Astrocyte (in vitro differentiated cells and primary cell): ENCODE measurements at regions not wholly inside any gene's neighbourhood (a gene's known extent, or its start where the extent isn't known, plus 50 kb on each side); places are given as distances from the start of the nearest gene placed in this dataset.

Source experiments
- DNase-seq: peaks from one replicate; pipeline ENCODE4 v3.0.0-alpha.2; 2010; ENCODE audit warnings: low read depth
- FAIRE-seq: peaks from 2 replicates; lab custom pipeline; 2011; peaks lifted over from hg19 to GRCh38; lab: Jason Lieb, UNC
- H2AFZ ChIP-seq: 2 replicates; pipeline ENCODE4 v1.6.0; 2012; ENCODE audit warnings: low read depth, low read length, inconsistent platforms
- H3K27ac ChIP-seq: 2 replicates; pipeline ENCODE4 v1.5.1; 2011; ENCODE audit warnings: low read depth, low read length, inconsistent platforms
- H3K27me3 ChIP-seq: 2 replicates; pipeline ENCODE4 v1.6.0; 2011; ENCODE audit warnings: low read length, inconsistent platforms; ENCODE audit not compliant: insufficient read depth
- H3K36me3 ChIP-seq: 2 replicates; pipeline ENCODE4 v1.5.1; 2011; ENCODE audit warnings: low read length, inconsistent platforms; ENCODE audit not compliant: insufficient read depth
- H3K4me1 ChIP-seq: 2 replicates; pipeline ENCODE4 v1.5.1; 2011; ENCODE audit warnings: low read length, inconsistent platforms; ENCODE audit not compliant: insufficient read depth
- H3K4me2 ChIP-seq: 2 replicates; pipeline ENCODE4 v1.6.0; 2012; ENCODE audit warnings: low read length, inconsistent platforms
- H3K4me3 ChIP-seq: 2 replicates; pipeline ENCODE4 v1.5.1; 2011; ENCODE audit warnings: low read depth, mild to moderate bottlenecking, low read length, inconsistent platforms; ENCODE audit not compliant: insufficient read depth
- H3K79me2 ChIP-seq: 2 replicates; pipeline ENCODE4 v1.6.0; 2012; ENCODE audit warnings: mild to moderate bottlenecking, low read length, inconsistent platforms; ENCODE audit not compliant: insufficient read depth
- H3K9ac ChIP-seq: 2 replicates; pipeline ENCODE4 v1.6.0; 2012; ENCODE audit warnings: mild to moderate bottlenecking, low read length, inconsistent platforms
- H3K9me3 ChIP-seq: 2 replicates; pipeline ENCODE4 v1.5.1; 2012; ENCODE audit warnings: low read depth, mild to moderate bottlenecking, low read length, inconsistent platforms; ENCODE audit not compliant: insufficient read depth
- H4K20me1 ChIP-seq: 2 replicates; pipeline ENCODE4 v1.6.0; 2012; ENCODE audit warnings: low read length, inconsistent platforms; ENCODE audit not compliant: insufficient read depth
- H3K27ac Mint-ChIP-seq: one replicate; pipeline ENCODE4 v1.8.0; 2021; ENCODE audit warnings: mild to moderate bottlenecking, mixed read lengths; ENCODE audit not compliant: unreplicated experiment
- H3K27me3 Mint-ChIP-seq: one replicate; pipeline ENCODE4 v1.8.0; 2021; ENCODE audit warnings: low read depth, mixed read lengths; ENCODE audit not compliant: unreplicated experiment
- H3K36me3 Mint-ChIP-seq: one replicate; pipeline ENCODE4 v1.8.0; 2021; ENCODE audit warnings: low read depth, mixed read lengths; ENCODE audit not compliant: unreplicated experiment
- H3K4me1 Mint-ChIP-seq: one replicate; pipeline ENCODE4 v1.8.0; 2021; ENCODE audit warnings: low read depth, mixed read lengths; ENCODE audit not compliant: unreplicated experiment
- H3K4me3 Mint-ChIP-seq: one replicate; pipeline ENCODE4 v1.8.0; 2021; ENCODE audit warnings: mild to moderate bottlenecking, moderate library complexity, mixed read lengths; ENCODE audit not compliant: unreplicated experiment
- H3K9me3 Mint-ChIP-seq: one replicate; pipeline ENCODE4 v1.8.0; 2021; ENCODE audit warnings: mild to moderate bottlenecking, mixed read lengths; ENCODE audit not compliant: unreplicated experiment
- CTCF ChIP-seq: IDR thresholded peaks from 2 replicates; pipeline ENCODE4 v1.5.1; 2011; ENCODE audit warnings: low read depth, mild to moderate bottlenecking, inconsistent platforms, low read length, moderate library complexity; ENCODE audit not compliant: insufficient read depth
- EZH2 ChIP-seq: IDR thresholded peaks from 2 replicates; pipeline ENCODE4 v1.6.1; 2012; ENCODE audit warnings: mild to moderate bottlenecking, low read length, inconsistent platforms; ENCODE audit not compliant: insufficient read depth

- TF ChIP-seq CTCF (no peak), EZH2 (no peak)
- no peak overlapping the region for H2AFZ ChIP-seq
- peaks cover 7% of the 10 kb centered on the region for H3K9me3 Mint-ChIP-seq
- H3K4me3 Mint-ChIP-seq = no peak overlapping the region
- H3K4me1 ChIP-seq = no peaks in the 10 kb centered on the region
- H3K36me3 Mint-ChIP-seq = no peaks in the 10 kb centered on the region
- H3K27ac ChIP-seq = no peak overlapping the region
- FAIRE-seq (no peak), DNase-seq (no peak)
- H3K9ac ChIP-seq = no peak overlapping the region
- no peaks in the 10 kb centered on the region for H3K4me1 Mint-ChIP-seq
- no peak overlapping the region for H3K4me3 ChIP-seq
- H3K4me2 ChIP-seq = no peak overlapping the region
- H3K36me3 ChIP-seq = no peaks in the 10 kb centered on the region
- no peaks in the 10 kb centered on the region for H4K20me1 ChIP-seq
- H3K9me3 ChIP-seq = no peaks in the 10 kb centered on the region
- peaks cover 3% of the 10 kb centered on the region for H3K27me3 Mint-ChIP-seq
- H3K27ac Mint-ChIP-seq = no peak overlapping the region
- H3K27me3 ChIP-seq = no peaks in the 10 kb centered on the region
- no peaks in the 10 kb centered on the region for H3K79me2 ChIP-seq
Observed at GRCh38 chr3:61505197-61505596, 56.2 kb upstream of the PTPRG start.

- no peak for FAIRE-seq
- no peaks in the 10 kb centered on the region for H3K4me1 ChIP-seq
- no peaks in the 10 kb centered on the region for H3K36me3 ChIP-seq
- Mint-ChIP-seq H3K27me3 (peaks cover 3% of the 10 kb centered on the region), H3K4me3 (no peak overlapping the region), H3K27ac (no peak overlapping the region), H3K4me1 (no peaks in the 10 kb centered on the region), H3K36me3 (no peaks in the 10 kb centered on the region), H3K9me3 (peaks cover 5% of the 10 kb centered on the region)
- H4K20me1 ChIP-seq = no peaks in the 10 kb centered on the region
- no peaks in the 10 kb centered on the region for H3K79me2 ChIP-seq
- no peaks in the 10 kb centered on the region for H3K9me3 ChIP-seq
- no peak overlapping the region for H2AFZ ChIP-seq
- H3K27ac ChIP-seq = no peak overlapping the region
- TF ChIP-seq CTCF = no peak
- TF ChIP-seq EZH2 = no peak
- H3K4me3 ChIP-seq = no peak overlapping the region
- no peak overlapping the region for H3K4me2 ChIP-seq
- no peak for DNase-seq
- no peaks in the 10 kb centered on the region for H3K27me3 ChIP-seq
- no peak overlapping the region for H3K9ac ChIP-seq
Observed at GRCh38 chr3:61507946-61508345, 53.4 kb upstream of the PTPRG start.
